Activated CD8-positive, alpha-beta memory T cell treated with anti-CD3 and anti-CD28 coated beads, Interleukin-2, amount 10 ng/mL, durations not matched to agents 7 days and 5 days (primary cell): ENCODE measurements at regions not wholly inside any gene's neighbourhood (a gene's known extent, or its start where the extent isn't known, plus 50 kb on each side); places are given as distances from the start of the nearest gene placed in this dataset.
"Not testable (repeated sequence)": the region's sequence is repeated elsewhere in the genome, so short reads cannot be mapped to it uniquely, and the experiment has no call there.

ENCODE experiments used
- ATAC-seq: fragments of 150-1000 bp; cut with Tn5 transposase; one replicate; pipeline ENCODE4 v1.10.0; 2021; ENCODE audit warnings: moderate library complexity
- CTCF ChIA-PET: fragments of 350-600 bp; sonication (Branson Sonifier 250); formaldehyde crosslinking; loops from one replicate; lab custom pipeline; 2021; ENCODE audit warnings: antibody characterized with exemption; lab: Charles Lee
- DNase-seq: peaks from one replicate; pipeline ENCODE4 v3.0.0-alpha.2; 2020
- H3K27ac Mint-ChIP-seq: one replicate; pipeline ENCODE4 v1.8.0; 2021; ENCODE audit warnings: mild to moderate bottlenecking, mixed read lengths
- H3K27me3 Mint-ChIP-seq: one replicate; pipeline ENCODE4 v1.8.0; 2021; ENCODE audit warnings: mixed read lengths
- H3K36me3 Mint-ChIP-seq: one replicate; pipeline ENCODE4 v1.8.0; 2021; ENCODE audit warnings: mild to moderate bottlenecking, mixed read lengths
- H3K4me1 Mint-ChIP-seq: one replicate; pipeline ENCODE4 v1.8.0; 2021; ENCODE audit warnings: mixed read lengths
- H3K4me3 Mint-ChIP-seq: one replicate; pipeline ENCODE4 v1.8.0; 2021; ENCODE audit warnings: mild to moderate bottlenecking, moderate library complexity, mixed read lengths
- H3K9me3 Mint-ChIP-seq: one replicate; pipeline ENCODE4 v1.8.0; 2022; ENCODE audit warnings: low read depth, mixed read lengths

GRCh38 chr9:26669701-26670670 lies 222.6 kb downstream of the CAAP1 start:
- peaks cover 2% of the 10 kb centered on the region for H3K27me3 Mint-ChIP-seq
- no peak overlapping the region for H3K4me3 Mint-ChIP-seq
- H3K27ac Mint-ChIP-seq: no peak overlapping the region
- no peaks in the 10 kb centered on the region for H3K4me1 Mint-ChIP-seq
- no peaks in the 10 kb centered on the region for H3K36me3 Mint-ChIP-seq
- CTCF ChIA-PET: no interaction called here
- H3K9me3 Mint-ChIP-seq: no peaks in the 10 kb centered on the region
- ATAC-seq (no peak), DNase-seq (no peak)

- no peaks in the 10 kb centered on the region for H3K36me3 Mint-ChIP-seq
Observed at GRCh38 chr9:26667882-26668281, 224.7 kb downstream of the CAAP1 start.

GRCh38 chr9:26665666-26666065 lies 226.9 kb downstream of the CAAP1 start:
- DNase-seq (no peak), ATAC-seq (no peak)
- no peaks in the 10 kb centered on the region for H3K27me3 Mint-ChIP-seq
- H3K36me3 Mint-ChIP-seq: no peaks in the 10 kb centered on the region
- CTCF ChIA-PET: no interaction called here
- no peaks in the 10 kb centered on the region for H3K4me1 Mint-ChIP-seq
- no peak overlapping the region for H3K27ac Mint-ChIP-seq
- H3K4me3 Mint-ChIP-seq: no peak overlapping the region
- no peaks in the 10 kb centered on the region for H3K9me3 Mint-ChIP-seq

More at GRCh38 chr9:26667882-26668281, 224.7 kb downstream of the CAAP1 start:
- Mint-ChIP-seq H3K9me3 (no peaks in the 10 kb centered on the region), H3K4me1 (no peaks in the 10 kb centered on the region), H3K27me3 (no peaks in the 10 kb centered on the region), H3K4me3 (no peak overlapping the region), H3K27ac (no peak overlapping the region)
- ATAC-seq: no peak
- DNase-seq: no peak
- CTCF ChIA-PET: no interaction called here

- H3K27me3 Mint-ChIP-seq, DNase-seq, H3K9me3 Mint-ChIP-seq, H3K27ac Mint-ChIP-seq, ATAC-seq, H3K4me1 Mint-ChIP-seq, H3K36me3 Mint-ChIP-seq, CTCF ChIA-PET, H3K4me3 Mint-ChIP-seq: not testable (repeated sequence)
Observed at GRCh38 chr9:26664087-26664773, 228.4 kb downstream of the CAAP1 start.

GRCh38 chr9:26662476-26662875 lies 230.1 kb downstream of the CAAP1 start:
- H3K36me3 Mint-ChIP-seq: no peaks in the 10 kb centered on the region
- DNase-seq: no peak
- no peaks in the 10 kb centered on the region for H3K4me1 Mint-ChIP-seq
- no peak overlapping the region for H3K27ac Mint-ChIP-seq
- H3K4me3 Mint-ChIP-seq: no peak overlapping the region
- CTCF ChIA-PET: no interaction called here
- ATAC-seq: no peak
- H3K9me3 Mint-ChIP-seq: no peaks in the 10 kb centered on the region
- no peaks in the 10 kb centered on the region for H3K27me3 Mint-ChIP-seq

GRCh38 chr9:26658476-26658875 lies 234.1 kb downstream of the CAAP1 start:
- Mint-ChIP-seq H3K27me3 (no peaks in the 10 kb centered on the region), H3K9me3 (no peaks in the 10 kb centered on the region), H3K27ac (no peak overlapping the region), H3K4me3 (no peak overlapping the region), H3K36me3 (no peaks in the 10 kb centered on the region), H3K4me1 (no peaks in the 10 kb centered on the region)
- CTCF ChIA-PET: no interaction called here
- DNase-seq (no peak), ATAC-seq (no peak)

- CTCF ChIA-PET: no interaction called here
- H3K4me3 Mint-ChIP-seq: no peak overlapping the region
- no peak for ATAC-seq
Observed at GRCh38 chr9:26657958-26658357, 234.6 kb downstream of the CAAP1 start.

GRCh38 chr9:26656003-26656870 lies 236.4 kb downstream of the CAAP1 start:
- H3K9me3 Mint-ChIP-seq: no peaks in the 10 kb centered on the region
- DNase-seq (no peak), ATAC-seq (no peak)
- H3K4me1 Mint-ChIP-seq: no peaks in the 10 kb centered on the region
- H3K4me3 Mint-ChIP-seq: no peak overlapping the region
- no peaks in the 10 kb centered on the region for H3K36me3 Mint-ChIP-seq
- H3K27me3 Mint-ChIP-seq: no peaks in the 10 kb centered on the region
- CTCF ChIA-PET: no interaction called here
- no peak overlapping the region for H3K27ac Mint-ChIP-seq

More at GRCh38 chr9:26657958-26658357, 234.6 kb downstream of the CAAP1 start:
- no peak for DNase-seq
- Mint-ChIP-seq H3K4me1 (no peaks in the 10 kb centered on the region), H3K36me3 (no peaks in the 10 kb centered on the region), H3K27ac (no peak overlapping the region), H3K9me3 (no peaks in the 10 kb centered on the region), H3K27me3 (no peaks in the 10 kb centered on the region)

GRCh38 chr9:26655166-26655565 lies 237.4 kb downstream of the CAAP1 start:
- Mint-ChIP-seq H3K27me3 (no peaks in the 10 kb centered on the region), H3K9me3 (no peaks in the 10 kb centered on the region), H3K4me1 (no peaks in the 10 kb centered on the region), H3K36me3 (no peaks in the 10 kb centered on the region), H3K4me3 (no peak overlapping the region), H3K27ac (no peak overlapping the region)
- ATAC-seq: no peak
- DNase-seq: no peak
- CTCF ChIA-PET: no interaction called here

- no peak overlapping the region for H3K4me3 Mint-ChIP-seq
- CTCF ChIA-PET: no interaction called here
- no peak for ATAC-seq
- no peaks in the 10 kb centered on the region for H3K4me1 Mint-ChIP-seq
- H3K27ac Mint-ChIP-seq: no peak overlapping the region
- H3K9me3 Mint-ChIP-seq: no peaks in the 10 kb centered on the region
- DNase-seq: no peak
- no peaks in the 10 kb centered on the region for H3K27me3 Mint-ChIP-seq
- H3K36me3 Mint-ChIP-seq: no peaks in the 10 kb centered on the region
Observed at GRCh38 chr9:26650325-26650724, 242.3 kb downstream of the CAAP1 start.

- H3K9me3 Mint-ChIP-seq: no peaks in the 10 kb centered on the region
- no peaks in the 10 kb centered on the region for H3K4me1 Mint-ChIP-seq
- H3K27me3 Mint-ChIP-seq: no peaks in the 10 kb centered on the region
- H3K27ac Mint-ChIP-seq: no peak overlapping the region
- CTCF ChIA-PET: interaction anchor here (1.5 kb wide), 1 partner anchor 19 kb away, joined by 3 read pairs; no protein-coding TSS in a partner anchor
- no peak for DNase-seq
- no peak for ATAC-seq
- no peaks in the 10 kb centered on the region for H3K36me3 Mint-ChIP-seq
- H3K4me3 Mint-ChIP-seq: no peak overlapping the region
Observed at GRCh38 chr9:26643826-26644225, 248.8 kb downstream of the CAAP1 start.

GRCh38 chr9:26639761-26640160 lies 252.8 kb downstream of the CAAP1 start:
- H3K27me3 Mint-ChIP-seq: no peaks in the 10 kb centered on the region
- H3K4me1 Mint-ChIP-seq: no peaks in the 10 kb centered on the region
- CTCF ChIA-PET: no interaction called here
- no peak overlapping the region for H3K4me3 Mint-ChIP-seq
- H3K36me3 Mint-ChIP-seq: no peaks in the 10 kb centered on the region
- H3K27ac Mint-ChIP-seq: no peak overlapping the region
- H3K9me3 Mint-ChIP-seq: no peaks in the 10 kb centered on the region
- ATAC-seq (no peak), DNase-seq (no peak)

- Mint-ChIP-seq H3K4me1 (no peaks in the 10 kb centered on the region), H3K9me3 (no peaks in the 10 kb centered on the region), H3K36me3 (no peaks in the 10 kb centered on the region), H3K27ac (no peak overlapping the region), H3K27me3 (no peaks in the 10 kb centered on the region), H3K4me3 (no peak overlapping the region)
- CTCF ChIA-PET: no interaction called here
- ATAC-seq (no peak), DNase-seq (no peak)
Observed at GRCh38 chr9:26637101-26637500, 255.5 kb downstream of the CAAP1 start.
